Amniotic stem cell (primary cell): ENCODE measurements at regions not wholly inside any gene's neighbourhood (a gene's known extent, or its start where the extent isn't known, plus 50 kb on each side); places are given as distances from the start of the nearest gene placed in this dataset.

ENCODE experiments used
- DNase-seq: peaks from one replicate; lab custom pipeline; 2025; lab: John Stamatoyannopoulos, UW

GRCh38 chr1:212558693-212559480 is 49.7 kb upstream of the ATF3 start:
- DNase-seq, result peak; percentile 78
